A673 (cell line): ENCODE measurements at regions not wholly inside any gene's neighbourhood (a gene's known extent, or its start where the extent isn't known, plus 50 kb on each side); places are given as distances from the start of the nearest gene placed in this dataset.

Source experiments
- BruUV-seq: library from RNA; stranded (reverse); fragments of 400-500 nt; replicated peaks from 2 replicates; lab custom pipeline; 2021; lab: Mats Ljungman, UMichigan
- CTCF ChIA-PET: fragments of 300-600 bp; sonication (Branson Sonifier 250); formaldehyde crosslinking; loops from one replicate; lab custom pipeline; 2022; ENCODE audit warnings: antibody characterized with exemption; lab: Charles Lee
- POLR2A ChIA-PET: fragments of 300-600 bp; sonication (Branson Sonifier 250); formaldehyde crosslinking; loops from one replicate; lab custom pipeline; 2022; ENCODE audit warnings: antibody characterized with exemption; ENCODE audit not compliant: low non-redundant PET; lab: Charles Lee
- DNase-seq: peaks from one replicate; pipeline ENCODE4 v3.0.0-alpha.2; 2015; ENCODE audit warnings: low spot score
- H3K27ac ChIP-seq: fragments of 200-600 bp; sonication (generic); 2 replicates; pipeline ENCODE4 v1.5.1; 2016; ENCODE audit warnings: mixed run types, low read depth, mild to moderate bottlenecking, mixed read lengths, antibody characterized with exemption, low read length; ENCODE audit not compliant: poor library complexity, severe bottlenecking
- H3K27me3 ChIP-seq: fragments of 200-600 bp; sonication (generic); replicated peaks from 2 replicates; pipeline ENCODE4 v1.6.1; 2017; ENCODE audit warnings: mixed run types, low read depth, mild to moderate bottlenecking, mixed read lengths, antibody characterized with exemption, low read length; ENCODE audit not compliant: insufficient read depth, poor library complexity
- H3K36me3 ChIP-seq: fragments of 200-600 bp; sonication (generic); 2 replicates; pipeline ENCODE4 v1.6.1; 2016; ENCODE audit warnings: mixed run types, mild to moderate bottlenecking, mixed read lengths, antibody characterized with exemption, low read length; ENCODE audit not compliant: insufficient read depth, poor library complexity, severe bottlenecking
- H3K4me1 ChIP-seq: fragments of 200-600 bp; sonication (generic); 2 replicates; pipeline ENCODE4 v1.6.1; 2017; ENCODE audit warnings: mixed run types, mild to moderate bottlenecking, mixed read lengths, antibody characterized with exemption, low read length; ENCODE audit not compliant: insufficient read depth, poor library complexity, severe bottlenecking
- H3K4me3 ChIP-seq: fragments of 200-600 bp; sonication (generic); 2 replicates; pipeline ENCODE4 v1.5.1; 2016; ENCODE audit warnings: low read depth, mixed run types, mild to moderate bottlenecking, mixed read lengths, low read length; ENCODE audit not compliant: poor library complexity, severe bottlenecking
- H3K9me3 ChIP-seq: fragments of 200-600 bp; sonication (generic); 2 replicates; pipeline ENCODE4 v1.6.1; 2016; ENCODE audit warnings: mixed run types, low read depth, mild to moderate bottlenecking, mixed read lengths, antibody characterized with exemption, low read length; ENCODE audit not compliant: poor library complexity, severe bottlenecking
- EZH2 ChIP-seq: fragments of 200-600 bp; sonication (generic); IDR thresholded peaks from 2 replicates; pipeline ENCODE4 v1.6.1; 2017; ENCODE audit warnings: borderline replicate concordance, low read depth, mild to moderate bottlenecking, mixed read lengths, antibody characterized with exemption, low read length; ENCODE audit not compliant: poor library complexity, severe bottlenecking
- intact Hi-C: fragments of 100-400 bp; cut with micrococcal nuclease; formaldehyde crosslinking; loops from one replicate; pipeline ENCODE4 v1.10.0; 2022; ENCODE audit not compliant: unreplicated experiment
- TF ChIP-seq, protein P1 (sequence below): fragments of 300-800, 200-600 bp; sonication (generic); conservative IDR thresholded peaks from 2 replicates; pipeline ENCODE4 v1.5.1; 2017; ENCODE audit warnings: low read depth, mild to moderate bottlenecking, antibody characterized with exemption, low read length, moderate library complexity, mixed read lengths

DNA sequence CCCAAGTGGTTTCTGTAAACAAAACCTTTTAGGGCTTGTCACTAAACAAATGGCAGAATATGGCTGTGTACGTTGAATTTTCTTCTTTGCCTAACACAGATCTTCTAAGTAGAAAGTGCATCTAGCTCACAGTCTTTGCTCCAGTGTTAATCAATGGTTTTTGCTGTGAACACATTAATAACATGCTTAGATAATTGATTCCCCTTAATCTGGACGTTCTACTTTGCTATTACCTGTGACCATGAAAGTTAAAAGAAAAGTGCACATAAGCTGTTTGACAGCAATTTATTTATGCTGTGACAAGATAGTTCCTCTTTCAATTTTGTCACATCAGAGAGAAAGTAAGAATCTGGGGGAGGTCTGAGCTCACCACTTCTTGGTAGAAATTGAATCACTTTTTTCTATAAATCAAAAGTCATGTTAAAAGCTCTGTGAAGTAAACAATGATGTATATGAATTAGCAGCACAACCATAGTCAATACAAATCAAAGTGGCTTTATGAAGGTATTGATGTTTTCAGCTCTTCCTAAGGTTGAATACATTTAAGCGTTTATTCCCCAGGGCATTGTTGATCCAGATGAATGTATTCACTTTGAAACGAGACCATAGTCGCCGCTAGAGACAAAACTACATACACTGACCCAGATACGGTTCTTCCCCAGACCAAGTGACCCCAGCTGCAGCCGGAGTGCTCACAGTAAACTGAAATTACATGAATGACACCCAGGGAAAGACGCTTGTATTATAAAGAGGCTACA, 174.6 kb upstream of the ZNF608 start:
- intact Hi-C loops, result no loop called here
- ChIA-PET CTCF (interaction anchor here (0.5 kb wide), 1 partner anchor 327 kb away, joined by 5 read pairs; no protein-coding TSS in a partner anchor), POLR2A (no interaction called here)
- H3K27me3 ChIP-seq, result no peaks in the 10 kb centered on the region
- H3K4me3 ChIP-seq, result no peak overlapping the region
- no TSS peak for BruUV-seq
- DNase-seq, result no peak
- no peaks in the 10 kb centered on the region for H3K36me3 ChIP-seq
- H3K4me1 ChIP-seq, result peaks cover 8% of the 10 kb centered on the region
- no peaks in the 10 kb centered on the region for H3K9me3 ChIP-seq
- TF ChIP-seq EZH2, result no peak
- TF ChIP-seq, protein P1, sequence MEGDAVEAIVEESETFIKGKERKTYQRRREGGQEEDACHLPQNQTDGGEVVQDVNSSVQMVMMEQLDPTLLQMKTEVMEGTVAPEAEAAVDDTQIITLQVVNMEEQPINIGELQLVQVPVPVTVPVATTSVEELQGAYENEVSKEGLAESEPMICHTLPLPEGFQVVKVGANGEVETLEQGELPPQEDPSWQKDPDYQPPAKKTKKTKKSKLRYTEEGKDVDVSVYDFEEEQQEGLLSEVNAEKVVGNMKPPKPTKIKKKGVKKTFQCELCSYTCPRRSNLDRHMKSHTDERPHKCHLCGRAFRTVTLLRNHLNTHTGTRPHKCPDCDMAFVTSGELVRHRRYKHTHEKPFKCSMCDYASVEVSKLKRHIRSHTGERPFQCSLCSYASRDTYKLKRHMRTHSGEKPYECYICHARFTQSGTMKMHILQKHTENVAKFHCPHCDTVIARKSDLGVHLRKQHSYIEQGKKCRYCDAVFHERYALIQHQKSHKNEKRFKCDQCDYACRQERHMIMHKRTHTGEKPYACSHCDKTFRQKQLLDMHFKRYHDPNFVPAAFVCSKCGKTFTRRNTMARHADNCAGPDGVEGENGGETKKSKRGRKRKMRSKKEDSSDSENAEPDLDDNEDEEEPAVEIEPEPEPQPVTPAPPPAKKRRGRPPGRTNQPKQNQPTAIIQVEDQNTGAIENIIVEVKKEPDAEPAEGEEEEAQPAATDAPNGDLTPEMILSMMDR, result no peak
- no peak overlapping the region for H3K27ac ChIP-seq

DNA sequence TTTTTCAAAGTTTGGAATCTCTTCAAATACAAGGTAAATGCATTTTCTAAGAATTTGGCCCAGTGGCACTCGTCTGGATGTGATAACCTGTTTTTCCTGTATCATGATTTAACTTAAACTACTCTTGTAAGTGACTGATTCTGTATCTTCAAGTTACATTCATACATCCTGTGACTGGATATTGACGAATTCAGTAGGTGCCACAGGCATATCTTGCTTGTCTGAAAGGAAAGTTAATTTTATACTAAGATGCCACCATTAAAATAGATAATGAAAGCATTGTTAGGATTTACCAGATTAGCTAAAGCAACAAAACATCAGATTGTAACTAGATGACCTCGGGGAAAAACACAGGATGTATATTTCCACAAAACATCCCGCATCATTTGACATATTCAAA, 175.3 kb upstream of the ZNF608 start:
- no peak overlapping the region for H3K27ac ChIP-seq
- H3K36me3 ChIP-seq, result no peaks in the 10 kb centered on the region
- no TSS peak for BruUV-seq
- intact Hi-C loops, result no loop called here
- ChIA-PET CTCF (no interaction called here), POLR2A (no interaction called here)
- H3K9me3 ChIP-seq, result no peaks in the 10 kb centered on the region
- DNase-seq, result no peak
- no peak overlapping the region for H3K4me3 ChIP-seq
- H3K27me3 ChIP-seq, result no peaks in the 10 kb centered on the region
- H3K4me1 ChIP-seq, result peaks cover 8% of the 10 kb centered on the region
- TF ChIP-seq, protein P1, result no peak
- TF ChIP-seq EZH2, result no peak

DNA sequence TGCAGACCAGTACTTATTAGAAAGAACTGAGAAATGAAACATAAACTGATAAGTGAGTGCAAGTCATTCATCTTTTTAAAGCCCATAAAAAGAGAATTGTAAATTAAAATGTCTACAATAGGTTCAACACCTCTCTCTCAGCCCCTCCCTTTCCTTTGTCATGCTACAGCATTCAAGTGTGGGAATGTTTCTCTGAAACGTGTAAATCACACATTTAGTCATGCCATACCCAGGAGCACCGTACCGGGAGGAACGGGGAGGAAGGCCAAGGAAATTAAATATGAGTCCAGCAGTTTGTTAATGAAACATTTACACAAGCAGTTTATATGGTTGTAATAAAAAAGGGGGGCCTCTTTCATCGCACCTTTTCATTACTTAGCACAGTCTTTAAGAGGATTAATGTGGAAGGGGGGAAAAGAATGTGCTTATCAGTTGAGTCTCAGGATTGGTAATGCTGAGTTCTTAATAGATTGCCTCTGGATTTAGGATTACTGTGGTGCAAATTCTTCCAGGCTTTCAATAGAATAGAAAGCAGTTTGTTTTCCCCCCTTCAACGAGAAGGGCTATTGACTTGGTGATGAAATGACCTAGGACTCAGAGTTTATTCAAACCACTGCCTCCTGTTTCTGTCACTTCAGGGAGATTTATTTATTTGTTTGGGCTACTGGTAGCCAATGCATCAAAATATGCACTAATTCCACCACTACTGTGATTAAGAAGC, 176.0 kb upstream of the ZNF608 start:
- POLR2A ChIA-PET, result interaction anchor here (0.5 kb wide), 1 partner anchor 48 kb away, joined by 9 read pairs; no protein-coding TSS in a partner anchor
- H3K27ac ChIP-seq, result no peak overlapping the region

More for the DNA sequence above, 176.0 kb upstream of the ZNF608 start:
- no TSS peak for BruUV-seq
- Histone ChIP-seq H3K4me1 (peaks cover 8% of the 10 kb centered on the region), H3K9me3 (no peaks in the 10 kb centered on the region), H3K4me3 (no peak overlapping the region), H3K27me3 (no peaks in the 10 kb centered on the region), H3K36me3 (no peaks in the 10 kb centered on the region)
- TF ChIP-seq, protein P1, result no peak
- TF ChIP-seq EZH2, result no peak
- CTCF ChIA-PET, result interaction anchor here (0.6 kb wide), 1 partner anchor 395 kb away, joined by 4 read pairs; no protein-coding TSS in a partner anchor
- intact Hi-C loops, result no loop called here
- DNase-seq, result no peak
